ENCODE measurements at regions not wholly inside any gene's neighbourhood (a gene's known extent, or its start where the extent isn't known, plus 50 kb on each side); places are given as distances from the start of the nearest gene placed in this dataset.
"Not testable (repeated sequence)": the region's sequence is repeated elsewhere in the genome, so short reads cannot be mapped to it uniquely, and the experiment has no call there.

GRCh38 chr6:33892581-33893346, 89.0 kb upstream of the MLN start:
- POLR2A ChIA-PET, result interaction anchor here (0.6 to 1.8 kb wide), 2 partner anchors 12 to 31 kb away, joined by 3 to 4 read pairs; no protein-coding TSS in a partner anchor
- Mint-ChIP-seq H3K9me3 (no peaks in the 10 kb centered on the region), H3K27ac (no peak overlapping the region), H3K4me1 (peaks cover 37% of the 10 kb centered on the region), H3K36me3 (no peaks in the 10 kb centered on the region), H3K4me3 (no peak overlapping the region), H3K27me3 (peaks cover 22% of the 10 kb centered on the region)
- ATAC-seq (ENCODE audit: low read depth) (no peak), DNase-seq (no peak)

- DNase-seq (no peak), ATAC-seq (ENCODE audit: low read depth) (no peak)
- Mint-ChIP-seq H3K4me3 (no peak overlapping the region), H3K36me3 (peaks cover 1% of the 10 kb centered on the region), H3K4me1 (peaks cover 16% of the 10 kb centered on the region), H3K9me3 (no peaks in the 10 kb centered on the region), H3K27ac (no peak overlapping the region), H3K27me3 (peaks cover 35% of the 10 kb centered on the region)
- POLR2A ChIA-PET, result interaction anchor here (0.8 kb wide), 1 partner anchor 13 kb away, joined by 3 read pairs; no protein-coding TSS in a partner anchor
These were observed 84.9 kb upstream of the MLN start for GRCh38 chr6:33888664-33889200.

- peaks cover 1% of the 10 kb centered on the region for H3K36me3 Mint-ChIP-seq
- H3K4me3 Mint-ChIP-seq, result no peak overlapping the region
- ATAC-seq (ENCODE audit: low read depth) (no peak), DNase-seq (no peak)
- H3K9me3 Mint-ChIP-seq, result no peaks in the 10 kb centered on the region
- H3K27me3 Mint-ChIP-seq, result peaks cover 38% of the 10 kb centered on the region
- POLR2A ChIA-PET, result no interaction called here
- peaks cover 13% of the 10 kb centered on the region for H3K4me1 Mint-ChIP-seq
- H3K27ac Mint-ChIP-seq, result no peak overlapping the region
These were observed 84.4 kb upstream of the MLN start for GRCh38 chr6:33888183-33888582.

GRCh38 chr6:33886673-33887144, 82.9 kb upstream of the MLN start:
- H3K27me3 Mint-ChIP-seq, result peaks cover 41% of the 10 kb centered on the region

GRCh38 chr6:33885132-33886057, 81.6 kb upstream of the MLN start:
- Mint-ChIP-seq H3K27me3 (peaks cover 37% of the 10 kb centered on the region), H3K27ac (no peak overlapping the region), H3K9me3 (no peaks in the 10 kb centered on the region), H3K4me3 (no peak overlapping the region), H3K36me3 (peaks cover 1% of the 10 kb centered on the region), H3K4me1 (peaks cover 13% of the 10 kb centered on the region)
- DNase-seq (no peak), ATAC-seq (ENCODE audit: low read depth) (no peak)
- POLR2A ChIA-PET, result interaction anchor here (2.0 kb wide), 1 partner anchor 10 kb away, joined by 10 read pairs; no protein-coding TSS in a partner anchor

More at GRCh38 chr6:33886673-33887144, 82.9 kb upstream of the MLN start:
- Mint-ChIP-seq H3K9me3 (no peaks in the 10 kb centered on the region), H3K4me1 (peaks cover 13% of the 10 kb centered on the region), H3K27ac (peak overlapping the region; percentile 33), H3K4me3 (no peak overlapping the region), H3K36me3 (peaks cover 1% of the 10 kb centered on the region)
- POLR2A ChIA-PET, result interaction anchor here (1.2 to 2.0 kb wide), 2 partner anchors 8 to 18 kb away, joined by 3 to 10 read pairs; no protein-coding TSS in a partner anchor
- DNase-seq (no peak), ATAC-seq (ENCODE audit: low read depth) (peak; percentile 77)

GRCh38 chr6:33883621-33884020, 79.8 kb upstream of the MLN start:
- Mint-ChIP-seq H3K27me3 (peaks cover 35% of the 10 kb centered on the region), H3K4me1 (peaks cover 13% of the 10 kb centered on the region)
- H3K27ac Mint-ChIP-seq; H3K9me3 Mint-ChIP-seq; DNase-seq; H3K36me3 Mint-ChIP-seq; ATAC-seq (ENCODE audit: low read depth); POLR2A ChIA-PET; H3K4me3 Mint-ChIP-seq: not testable (repeated sequence)

- Mint-ChIP-seq H3K9me3 (no peaks in the 10 kb centered on the region), H3K4me1 (peaks cover 9% of the 10 kb centered on the region), H3K36me3 (peaks cover 1% of the 10 kb centered on the region), H3K4me3 (no peak overlapping the region), H3K27me3 (peaks cover 25% of the 10 kb centered on the region), H3K27ac (no peak overlapping the region)
- ATAC-seq (ENCODE audit: low read depth) (no peak), DNase-seq (no peak)
- POLR2A ChIA-PET, result interaction anchor here (0.6 kb wide), 1 partner anchor 465 kb away, joined by 4 read pairs; no protein-coding TSS in a partner anchor
These were observed 78.4 kb upstream of the MLN start for GRCh38 chr6:33882154-33882553.

- H3K36me3 Mint-ChIP-seq, result no peaks in the 10 kb centered on the region
- H3K27me3 Mint-ChIP-seq, result peaks cover 38% of the 10 kb centered on the region
- DNase-seq, result no peak
- no peaks in the 10 kb centered on the region for H3K4me1 Mint-ChIP-seq
- H3K9me3 Mint-ChIP-seq, result no peaks in the 10 kb centered on the region
- POLR2A ChIA-PET, result no interaction called here
- no peak overlapping the region for H3K27ac Mint-ChIP-seq
- ATAC-seq (ENCODE audit: low read depth), result no peak
- no peak overlapping the region for H3K4me3 Mint-ChIP-seq
These were observed 77.0 kb upstream of the MLN start for GRCh38 chr6:33880766-33881165.

GRCh38 chr6:33880104-33880678, 76.4 kb upstream of the MLN start:
- POLR2A ChIA-PET, result no interaction called here
- ATAC-seq (ENCODE audit: low read depth) (no peak), DNase-seq (no peak)
- no peaks in the 10 kb centered on the region for H3K9me3 Mint-ChIP-seq
- no peak overlapping the region for H3K27ac Mint-ChIP-seq
- peaks cover 40% of the 10 kb centered on the region for H3K27me3 Mint-ChIP-seq
- H3K4me1 Mint-ChIP-seq, result no peaks in the 10 kb centered on the region
- no peak overlapping the region for H3K4me3 Mint-ChIP-seq
- H3K36me3 Mint-ChIP-seq, result no peaks in the 10 kb centered on the region

- H3K27ac Mint-ChIP-seq, result no peak overlapping the region
- H3K4me1 Mint-ChIP-seq, result peaks cover 2% of the 10 kb centered on the region
- no peak for DNase-seq
- ATAC-seq (ENCODE audit: low read depth), result no peak
- peaks cover 43% of the 10 kb centered on the region for H3K27me3 Mint-ChIP-seq
- H3K9me3 Mint-ChIP-seq, result no peaks in the 10 kb centered on the region
- H3K4me3 Mint-ChIP-seq, result no peak overlapping the region
- POLR2A ChIA-PET, result no interaction called here
- H3K36me3 Mint-ChIP-seq, result no peaks in the 10 kb centered on the region
These were observed 74.8 kb upstream of the MLN start for GRCh38 chr6:33878562-33878961.

GRCh38 chr6:33877982-33878535, 74.3 kb upstream of the MLN start:
- peaks cover 41% of the 10 kb centered on the region for H3K27me3 Mint-ChIP-seq
- H3K9me3 Mint-ChIP-seq, result no peaks in the 10 kb centered on the region
- POLR2A ChIA-PET, result no interaction called here
- ATAC-seq (ENCODE audit: low read depth), result no peak
- H3K36me3 Mint-ChIP-seq, result no peaks in the 10 kb centered on the region
- no peak overlapping the region for H3K27ac Mint-ChIP-seq
- H3K4me3 Mint-ChIP-seq, result no peak overlapping the region
- no peak for DNase-seq
- H3K4me1 Mint-ChIP-seq, result peaks cover 2% of the 10 kb centered on the region

GRCh38 chr6:33875696-33876095, 71.9 kb upstream of the MLN start:
- no peaks in the 10 kb centered on the region for H3K9me3 Mint-ChIP-seq
- peaks cover 27% of the 10 kb centered on the region for H3K27me3 Mint-ChIP-seq
- ATAC-seq (ENCODE audit: low read depth) (no peak), DNase-seq (no peak)
- peaks cover 2% of the 10 kb centered on the region for H3K4me1 Mint-ChIP-seq
- H3K4me3 Mint-ChIP-seq, result no peak overlapping the region
- no peaks in the 10 kb centered on the region for H3K36me3 Mint-ChIP-seq
- H3K27ac Mint-ChIP-seq, result no peak overlapping the region
- POLR2A ChIA-PET, result interaction anchor here (0.5 kb wide), 1 partner anchor 288 kb away, joined by 3 read pairs; no protein-coding TSS in a partner anchor

Measured in activated naive CD8-positive, alpha-beta T cell treated with anti-CD3 and anti-CD28 coated beads, Interleukin-2, amount 10 ng/mL, durations not matched to agents 7 days and 5 days (primary cell).